Glomerular visceral epithelial cell (primary cell): ENCODE measurements at regions not wholly inside any gene's neighbourhood (a gene's known extent, or its start where the extent isn't known, plus 50 kb on each side); places are given as distances from the start of the nearest gene placed in this dataset.

Experiments used
- DNase-seq: peaks from one replicate; pipeline ENCODE4 v3.0.0-alpha.2; 2016; ENCODE audit errors: extremely low spot score

GRCh38 chr16:66171578-66171977 lies 194.9 kb upstream of the CDH5 start:
- no peak for DNase-seq

GRCh38 chr16:66170989-66171388 lies 195.5 kb upstream of the CDH5 start:
- DNase-seq, result no peak

GRCh38 chr16:66169817-66170216 lies 196.7 kb upstream of the CDH5 start:
- DNase-seq, result no peak

DNA sequence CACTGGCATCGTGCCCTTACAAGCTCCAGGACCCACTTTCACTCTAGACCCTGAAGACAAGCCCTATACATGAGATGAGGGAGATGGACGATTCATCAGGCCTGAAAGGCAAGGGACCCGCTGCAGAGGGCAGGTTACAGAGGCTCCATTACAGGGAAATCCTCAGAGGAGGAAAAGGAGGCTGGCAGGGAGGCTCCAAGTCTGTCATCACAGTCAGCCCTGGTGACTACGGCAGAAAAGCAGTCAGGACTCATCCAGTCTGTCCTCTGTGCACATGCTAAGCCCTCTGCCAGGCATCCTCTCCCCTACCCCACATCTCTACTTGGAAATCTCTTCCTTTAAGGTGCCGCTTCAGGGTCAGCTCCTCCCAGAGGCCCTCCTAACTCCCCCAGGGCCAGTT lies 197.7 kb upstream of the CDH5 start:
- DNase-seq, result no peak

- no peak for DNase-seq
These were observed 198.8 kb upstream of the CDH5 start for GRCh38 chr16:66167564-66168291.

GRCh38 chr16:66166490-66166889 lies 200.0 kb upstream of the CDH5 start:
- DNase-seq, result no peak

- no peak for DNase-seq
These were observed 200.6 kb upstream of the CDH5 start for GRCh38 chr16:66165879-66166278.

DNA sequence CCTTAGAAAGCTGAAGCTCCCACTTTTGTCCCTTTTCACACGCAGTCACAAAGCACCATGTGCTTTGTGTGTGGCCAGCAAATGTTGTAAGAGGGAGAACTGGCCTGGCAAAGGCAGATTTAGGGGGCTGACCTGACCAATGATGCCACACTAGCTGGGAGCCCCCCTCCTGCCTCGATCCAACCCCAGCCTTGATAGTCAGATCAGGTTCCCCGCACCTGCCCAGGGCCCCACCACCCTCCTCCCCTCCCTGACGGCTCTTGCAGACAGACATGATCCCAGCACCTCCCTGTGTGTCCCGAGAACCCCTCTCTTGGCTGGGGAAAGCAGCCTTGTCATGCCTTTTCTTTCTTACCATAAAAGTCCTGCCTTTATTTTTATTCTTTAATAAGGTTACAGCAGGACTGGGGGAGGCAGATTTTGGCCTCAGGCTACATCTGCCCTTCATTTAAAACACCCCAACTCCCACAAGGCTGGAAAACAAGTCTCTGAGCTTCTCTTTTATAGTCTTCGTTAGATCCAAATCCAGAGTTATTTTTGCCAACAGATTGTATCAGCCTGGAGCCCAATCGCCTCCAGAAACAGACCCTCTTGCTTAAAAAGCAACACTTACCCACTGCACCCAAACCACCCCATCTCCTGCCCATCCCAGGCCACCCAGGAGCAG lies 201.8 kb upstream of the CDH5 start:
- no peak for DNase-seq

GRCh38 chr16:66162821-66163220 lies 203.7 kb upstream of the CDH5 start:
- no peak for DNase-seq

- DNase-seq, result no peak
These were observed 204.5 kb upstream of the CDH5 start for GRCh38 chr16:66161942-66162341.

- no peak for DNase-seq
These were observed 205.2 kb upstream of the CDH5 start for GRCh38 chr16:66161269-66161668.

GRCh38 chr16:66159987-66160386 lies 206.5 kb upstream of the CDH5 start:
- no peak for DNase-seq

DNA sequence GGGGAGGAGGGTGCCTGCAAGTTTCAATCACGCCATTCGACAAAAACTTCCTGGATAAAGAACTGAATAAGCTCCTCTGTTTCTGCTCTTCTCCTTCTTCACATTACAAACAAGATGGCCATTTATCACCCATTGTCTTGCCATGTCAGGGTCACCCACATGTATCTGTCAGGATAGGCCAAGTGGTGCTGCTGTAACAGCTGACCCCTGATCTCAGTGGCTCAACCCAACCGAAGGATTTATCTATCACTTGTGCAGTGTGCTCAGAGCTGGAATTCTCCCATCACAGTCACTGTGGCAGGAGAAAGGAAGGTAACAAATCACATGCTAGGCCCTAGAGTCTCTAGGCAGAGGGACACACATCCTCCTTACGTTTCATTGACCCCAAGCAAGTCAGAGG lies 210.0 kb upstream of the CDH5 start:
- no peak for DNase-seq

GRCh38 chr16:66155933-66156332 lies 210.6 kb upstream of the CDH5 start:
- DNase-seq, result no peak

- no peak for DNase-seq
These were observed 211.7 kb upstream of the CDH5 start for GRCh38 chr16:66154801-66155200.

DNA sequence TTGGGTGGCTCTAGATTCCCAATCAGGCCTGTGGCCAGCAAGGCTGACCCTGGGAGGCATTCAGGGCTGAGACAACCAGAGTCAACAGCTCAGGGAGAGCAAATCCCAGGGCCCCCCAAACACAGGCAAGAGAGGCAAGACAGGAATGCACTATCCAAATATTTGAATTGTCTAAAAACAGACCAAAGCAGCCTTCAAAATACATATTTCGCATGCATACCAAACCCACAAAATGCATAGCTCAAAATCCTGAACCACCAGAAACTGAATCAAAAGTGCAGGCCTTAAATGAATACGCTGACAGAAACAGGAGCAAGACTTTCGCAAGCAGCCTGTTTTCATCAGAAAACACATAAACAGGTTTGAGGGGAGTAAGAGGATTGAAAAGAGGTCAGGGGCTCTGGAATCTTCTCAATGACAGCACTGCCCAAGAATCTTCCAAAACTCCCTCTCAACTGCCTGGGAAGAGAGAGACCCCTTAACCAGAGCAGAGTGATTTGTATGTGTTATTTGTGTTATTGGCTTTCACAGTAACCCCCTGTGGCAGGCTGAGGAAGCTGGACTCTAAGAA lies 213.6 kb upstream of the CDH5 start:
- DNase-seq, result no peak

- no peak for DNase-seq
These were observed 214.3 kb upstream of the CDH5 start for GRCh38 chr16:66152181-66152580.

GRCh38 chr16:66150698-66151482 lies 215.6 kb upstream of the CDH5 start:
- DNase-seq, result no peak

DNA sequence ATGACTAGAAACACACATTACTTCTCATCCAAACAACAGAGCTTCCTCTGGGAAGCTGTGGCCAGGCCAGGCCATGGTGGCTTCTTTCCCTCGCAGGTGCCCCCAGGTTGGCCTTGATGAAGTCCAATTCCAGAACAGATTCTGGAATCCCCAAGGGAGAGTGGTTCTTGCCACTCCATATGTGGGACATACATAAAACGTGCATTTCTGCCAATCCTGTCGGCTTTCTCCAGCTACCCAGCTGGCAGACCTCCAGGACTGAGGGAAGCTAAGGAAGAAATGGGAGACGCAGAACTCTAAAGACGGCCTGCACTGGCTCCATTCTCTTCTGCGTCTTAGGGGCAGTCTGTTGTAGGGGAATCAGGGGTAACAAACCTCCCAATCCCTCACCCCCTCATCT lies 219.2 kb upstream of the CDH5 start:
- no peak for DNase-seq

DNA sequence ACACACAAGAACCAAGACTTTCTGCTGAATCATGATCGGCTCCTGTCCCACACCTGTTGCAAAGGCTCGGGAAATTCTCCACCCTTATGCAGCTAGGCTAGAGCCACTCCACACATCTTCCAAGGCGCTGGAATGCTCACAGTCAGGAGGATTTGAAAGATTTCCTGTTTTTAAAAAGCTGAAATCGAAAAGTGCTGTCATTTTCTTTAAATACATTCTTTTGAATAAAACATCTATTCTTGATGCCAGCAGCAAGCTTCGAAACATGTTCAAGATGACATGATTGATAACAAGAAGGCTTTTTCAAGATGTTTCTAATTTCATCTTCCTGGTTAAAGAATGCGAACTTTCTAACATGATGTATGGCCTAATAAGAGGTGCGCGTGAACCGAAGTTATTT lies 219.7 kb upstream of the CDH5 start:
- no peak for DNase-seq

- no peak for DNase-seq
These were observed 221.8 kb upstream of the CDH5 start for GRCh38 chr16:66144641-66145040.

DNA sequence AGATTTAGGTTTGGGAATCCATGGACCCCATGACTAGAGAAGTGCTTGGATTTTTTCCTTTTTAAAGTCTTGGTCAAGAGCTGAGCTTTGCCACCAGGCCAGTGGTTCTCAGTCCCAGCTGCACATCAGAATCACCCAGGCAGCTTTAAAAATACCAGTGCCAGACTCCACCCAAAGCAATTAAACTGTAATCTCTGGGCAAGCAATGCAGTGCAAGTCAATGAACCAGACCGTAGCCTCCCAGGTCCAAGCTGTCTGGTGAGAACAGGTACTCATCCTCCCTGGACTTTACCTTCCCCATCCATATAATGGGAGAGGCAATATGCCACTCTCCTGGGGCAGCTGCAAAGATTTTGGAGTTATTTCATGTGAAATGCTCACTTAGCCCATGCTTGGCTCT lies 223.1 kb upstream of the CDH5 start:
- DNase-seq, result no peak

DNA sequence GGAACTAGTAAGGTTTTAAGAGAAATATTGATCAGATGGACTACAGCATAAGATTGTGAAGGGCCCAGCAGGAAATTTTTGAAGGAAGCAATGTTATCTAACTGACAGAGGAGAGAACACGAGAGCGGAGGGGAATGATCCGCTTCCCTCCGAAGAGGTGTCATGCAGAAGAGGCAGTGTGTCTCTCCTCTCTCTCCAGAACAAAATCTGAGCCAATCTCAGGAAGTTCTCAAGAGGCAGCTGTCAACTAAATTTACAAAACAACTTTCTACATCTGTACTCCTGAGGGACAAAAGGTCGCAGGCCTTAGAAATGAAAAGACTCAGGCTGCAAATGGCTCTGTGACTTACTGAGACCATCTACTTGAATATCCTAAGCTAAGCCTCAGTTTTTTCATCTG lies 224.6 kb upstream of the CDH5 start:
- no peak for DNase-seq
